Astrocyte (in vitro differentiated cells and primary cell): ENCODE measurements at regions not wholly inside any gene's neighbourhood (a gene's known extent, or its start where the extent isn't known, plus 50 kb on each side); places are given as distances from the start of the nearest gene placed in this dataset.

ENCODE experiments used
- DNase-seq: peaks from one replicate; pipeline ENCODE4 v3.0.0-alpha.2; 2010; ENCODE audit warnings: low read depth
- FAIRE-seq: peaks from 2 replicates; lab custom pipeline; 2011; peaks lifted over from hg19 to GRCh38; lab: Jason Lieb, UNC
- H2AFZ ChIP-seq: 2 replicates; pipeline ENCODE4 v1.6.0; 2012; ENCODE audit warnings: low read depth, low read length, inconsistent platforms
- H3K27ac ChIP-seq: 2 replicates; pipeline ENCODE4 v1.5.1; 2011; ENCODE audit warnings: low read depth, low read length, inconsistent platforms
- H3K27me3 ChIP-seq: 2 replicates; pipeline ENCODE4 v1.6.0; 2011; ENCODE audit warnings: low read length, inconsistent platforms; ENCODE audit not compliant: insufficient read depth
- H3K36me3 ChIP-seq: 2 replicates; pipeline ENCODE4 v1.5.1; 2011; ENCODE audit warnings: low read length, inconsistent platforms; ENCODE audit not compliant: insufficient read depth
- H3K4me1 ChIP-seq: 2 replicates; pipeline ENCODE4 v1.5.1; 2011; ENCODE audit warnings: low read length, inconsistent platforms; ENCODE audit not compliant: insufficient read depth
- H3K4me2 ChIP-seq: 2 replicates; pipeline ENCODE4 v1.6.0; 2012; ENCODE audit warnings: low read length, inconsistent platforms
- H3K4me3 ChIP-seq: 2 replicates; pipeline ENCODE4 v1.5.1; 2011; ENCODE audit warnings: low read depth, mild to moderate bottlenecking, low read length, inconsistent platforms; ENCODE audit not compliant: insufficient read depth
- H3K79me2 ChIP-seq: 2 replicates; pipeline ENCODE4 v1.6.0; 2012; ENCODE audit warnings: mild to moderate bottlenecking, low read length, inconsistent platforms; ENCODE audit not compliant: insufficient read depth
- H3K9ac ChIP-seq: 2 replicates; pipeline ENCODE4 v1.6.0; 2012; ENCODE audit warnings: mild to moderate bottlenecking, low read length, inconsistent platforms
- H3K9me3 ChIP-seq: 2 replicates; pipeline ENCODE4 v1.5.1; 2012; ENCODE audit warnings: low read depth, mild to moderate bottlenecking, low read length, inconsistent platforms; ENCODE audit not compliant: insufficient read depth
- H4K20me1 ChIP-seq: 2 replicates; pipeline ENCODE4 v1.6.0; 2012; ENCODE audit warnings: low read length, inconsistent platforms; ENCODE audit not compliant: insufficient read depth
- H3K27ac Mint-ChIP-seq: one replicate; pipeline ENCODE4 v1.8.0; 2021; ENCODE audit warnings: mild to moderate bottlenecking, mixed read lengths; ENCODE audit not compliant: unreplicated experiment
- H3K27me3 Mint-ChIP-seq: one replicate; pipeline ENCODE4 v1.8.0; 2021; ENCODE audit warnings: low read depth, mixed read lengths; ENCODE audit not compliant: unreplicated experiment
- H3K36me3 Mint-ChIP-seq: one replicate; pipeline ENCODE4 v1.8.0; 2021; ENCODE audit warnings: low read depth, mixed read lengths; ENCODE audit not compliant: unreplicated experiment
- H3K4me1 Mint-ChIP-seq: one replicate; pipeline ENCODE4 v1.8.0; 2021; ENCODE audit warnings: low read depth, mixed read lengths; ENCODE audit not compliant: unreplicated experiment
- H3K4me3 Mint-ChIP-seq: one replicate; pipeline ENCODE4 v1.8.0; 2021; ENCODE audit warnings: mild to moderate bottlenecking, moderate library complexity, mixed read lengths; ENCODE audit not compliant: unreplicated experiment
- H3K9me3 Mint-ChIP-seq: one replicate; pipeline ENCODE4 v1.8.0; 2021; ENCODE audit warnings: mild to moderate bottlenecking, mixed read lengths; ENCODE audit not compliant: unreplicated experiment
- EZH2 ChIP-seq: IDR thresholded peaks from 2 replicates; pipeline ENCODE4 v1.6.1; 2012; ENCODE audit warnings: mild to moderate bottlenecking, low read length, inconsistent platforms; ENCODE audit not compliant: insufficient read depth
- TF ChIP-seq, protein P1 (sequence below): IDR thresholded peaks from 2 replicates; pipeline ENCODE4 v1.5.1; 2011; ENCODE audit warnings: low read depth, mild to moderate bottlenecking, inconsistent platforms, low read length, moderate library complexity; ENCODE audit not compliant: insufficient read depth

DNA sequence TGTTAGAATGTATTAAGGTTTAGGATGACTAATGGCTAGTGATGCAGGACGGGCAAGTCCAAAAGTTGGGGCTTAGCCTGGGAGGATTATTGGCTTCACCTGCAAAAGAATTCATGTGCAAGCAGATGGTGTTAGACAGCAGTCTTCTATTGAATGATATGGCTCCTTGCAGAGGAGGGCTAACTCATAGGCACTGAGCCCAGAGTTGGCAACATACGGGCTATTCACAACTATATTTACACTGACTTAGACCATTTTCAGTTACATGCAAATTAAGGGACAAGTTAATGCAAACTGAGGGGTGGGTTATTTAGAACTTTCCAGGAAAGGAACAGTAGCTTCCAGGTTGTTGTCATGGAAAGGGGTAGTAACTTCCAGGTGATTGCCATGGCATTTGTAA is 1017.1 kb upstream of the EEF2KMT start:
- Histone ChIP-seq H3K79me2 (no peaks in the 10 kb centered on the region), H3K27me3 (no peaks in the 10 kb centered on the region), H2AFZ (no peak overlapping the region), H3K4me1 (peaks cover 8% of the 10 kb centered on the region), H3K36me3 (no peaks in the 10 kb centered on the region), H3K4me2 (no peak overlapping the region), H3K9me3 (no peaks in the 10 kb centered on the region), H4K20me1 (no peaks in the 10 kb centered on the region), H3K9ac (no peak overlapping the region), H3K27ac (no peak overlapping the region), H3K4me3 (no peak overlapping the region)
- Mint-ChIP-seq H3K27me3 (peaks cover 5% of the 10 kb centered on the region), H3K36me3 (no peaks in the 10 kb centered on the region), H3K27ac (no peak overlapping the region), H3K4me1 (peaks cover 7% of the 10 kb centered on the region), H3K9me3 (no peaks in the 10 kb centered on the region), H3K4me3 (no peak overlapping the region)
- FAIRE-seq (no peak), DNase-seq (no peak)
- TF ChIP-seq, protein P1, sequence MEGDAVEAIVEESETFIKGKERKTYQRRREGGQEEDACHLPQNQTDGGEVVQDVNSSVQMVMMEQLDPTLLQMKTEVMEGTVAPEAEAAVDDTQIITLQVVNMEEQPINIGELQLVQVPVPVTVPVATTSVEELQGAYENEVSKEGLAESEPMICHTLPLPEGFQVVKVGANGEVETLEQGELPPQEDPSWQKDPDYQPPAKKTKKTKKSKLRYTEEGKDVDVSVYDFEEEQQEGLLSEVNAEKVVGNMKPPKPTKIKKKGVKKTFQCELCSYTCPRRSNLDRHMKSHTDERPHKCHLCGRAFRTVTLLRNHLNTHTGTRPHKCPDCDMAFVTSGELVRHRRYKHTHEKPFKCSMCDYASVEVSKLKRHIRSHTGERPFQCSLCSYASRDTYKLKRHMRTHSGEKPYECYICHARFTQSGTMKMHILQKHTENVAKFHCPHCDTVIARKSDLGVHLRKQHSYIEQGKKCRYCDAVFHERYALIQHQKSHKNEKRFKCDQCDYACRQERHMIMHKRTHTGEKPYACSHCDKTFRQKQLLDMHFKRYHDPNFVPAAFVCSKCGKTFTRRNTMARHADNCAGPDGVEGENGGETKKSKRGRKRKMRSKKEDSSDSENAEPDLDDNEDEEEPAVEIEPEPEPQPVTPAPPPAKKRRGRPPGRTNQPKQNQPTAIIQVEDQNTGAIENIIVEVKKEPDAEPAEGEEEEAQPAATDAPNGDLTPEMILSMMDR, result no peak
- no peak for TF ChIP-seq EZH2

DNA sequence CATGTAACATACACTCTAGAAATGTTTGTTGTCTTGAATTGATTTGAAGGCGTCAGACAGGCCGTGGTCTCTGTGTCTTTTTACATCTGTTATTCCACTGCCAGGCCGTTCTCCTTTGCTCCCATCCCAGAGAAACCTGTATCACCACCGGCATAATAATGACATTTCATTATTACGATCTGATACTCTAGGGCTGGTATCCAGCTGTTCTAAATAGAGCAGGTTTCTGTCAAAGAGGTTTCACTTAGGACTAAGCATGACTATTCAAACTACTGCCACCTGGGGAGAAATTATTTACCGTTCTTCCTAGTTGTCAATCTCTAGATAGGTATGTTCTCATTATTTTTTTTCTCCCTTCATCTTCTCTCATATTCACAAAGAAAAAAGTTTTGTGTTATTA is 1016.2 kb upstream of the EEF2KMT start:
- Mint-ChIP-seq H3K36me3 (no peaks in the 10 kb centered on the region), H3K4me1 (peaks cover 7% of the 10 kb centered on the region), H3K4me3 (no peak overlapping the region), H3K27me3 (peaks cover 5% of the 10 kb centered on the region), H3K9me3 (no peaks in the 10 kb centered on the region), H3K27ac (no peak overlapping the region)
- Histone ChIP-seq H3K9me3 (no peaks in the 10 kb centered on the region), H3K9ac (no peak overlapping the region), H4K20me1 (no peaks in the 10 kb centered on the region), H2AFZ (no peak overlapping the region), H3K4me1 (peaks cover 8% of the 10 kb centered on the region), H3K4me2 (no peak overlapping the region), H3K27me3 (no peaks in the 10 kb centered on the region), H3K4me3 (no peak overlapping the region), H3K79me2 (no peaks in the 10 kb centered on the region), H3K27ac (no peak overlapping the region), H3K36me3 (no peaks in the 10 kb centered on the region)
- FAIRE-seq (no peak), DNase-seq (no peak)
- TF ChIP-seq, protein P1, result no peak
- TF ChIP-seq EZH2, result no peak

DNA sequence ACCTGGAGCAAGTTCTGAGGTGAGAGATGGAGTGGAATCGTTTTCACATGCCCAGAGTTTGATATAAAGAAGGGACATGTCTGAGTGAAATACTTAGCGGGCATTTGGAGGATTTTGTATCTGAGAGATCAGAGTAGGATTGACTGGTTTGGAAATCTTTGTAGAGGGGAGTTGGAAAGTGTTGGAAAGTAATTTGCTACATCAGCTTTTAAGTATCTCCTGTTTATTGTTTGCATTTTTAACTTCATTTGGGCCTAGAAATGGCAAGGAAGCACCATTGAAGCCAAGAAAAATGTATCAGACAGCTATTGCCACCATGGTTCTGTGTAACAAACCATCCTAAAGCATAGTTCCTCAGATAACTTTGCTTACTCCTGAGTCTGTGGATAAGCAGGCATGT is 1015.1 kb upstream of the EEF2KMT start:
- no peak for FAIRE-seq
- H4K20me1 ChIP-seq, result no peaks in the 10 kb centered on the region
- DNase-seq, result no peak
- no peak for TF ChIP-seq EZH2
- TF ChIP-seq, protein P1, result no peak
- Mint-ChIP-seq H3K36me3 (no peaks in the 10 kb centered on the region), H3K27me3 (peaks cover 5% of the 10 kb centered on the region), H3K4me3 (no peak overlapping the region), H3K27ac (no peak overlapping the region), H3K9me3 (no peaks in the 10 kb centered on the region), H3K4me1 (peaks cover 7% of the 10 kb centered on the region)
- H2AFZ ChIP-seq, result no peak overlapping the region
- no peaks in the 10 kb centered on the region for H3K79me2 ChIP-seq
- H3K4me3 ChIP-seq, result no peak overlapping the region
- H3K27me3 ChIP-seq, result no peaks in the 10 kb centered on the region
- no peak overlapping the region for H3K27ac ChIP-seq
- no peaks in the 10 kb centered on the region for H3K9me3 ChIP-seq
- H3K9ac ChIP-seq, result no peak overlapping the region
- H3K36me3 ChIP-seq, result no peaks in the 10 kb centered on the region
- peaks cover 8% of the 10 kb centered on the region for H3K4me1 ChIP-seq
- H3K4me2 ChIP-seq, result no peak overlapping the region
